Neuronal stem cell (in vitro differentiated cells): ENCODE measurements at regions not wholly inside any gene's neighbourhood (a gene's known extent, or its start where the extent isn't known, plus 50 kb on each side); places are given as distances from the start of the nearest gene placed in this dataset.

ENCODE experiments used
- DNase-seq: peaks from one replicate; pipeline ENCODE4 v3.0.0-alpha.2; 2013; ENCODE audit warnings: low spot score
- H2AFZ ChIP-seq: one replicate; pipeline ENCODE4 v1.6.1; 2013; ENCODE audit warnings: mild to moderate bottlenecking, low read length, inconsistent platforms
- H2AK5ac ChIP-seq: 2 replicates; pipeline ENCODE4 v1.6.1; 2013; ENCODE audit warnings: low read depth, mild to moderate bottlenecking, inconsistent platforms, low read length, moderate library complexity, mixed read lengths
- H2BK120ac ChIP-seq: 2 replicates; pipeline ENCODE4 v1.6.1; 2013; ENCODE audit warnings: low read depth, mild to moderate bottlenecking, inconsistent platforms, low read length, moderate library complexity, mixed read lengths
- H2BK12ac ChIP-seq: one replicate; pipeline ENCODE4 v1.6.1; 2013; ENCODE audit warnings: low read length, inconsistent platforms
- H2BK15ac ChIP-seq: 2 replicates; pipeline ENCODE4 v1.6.1; 2013; ENCODE audit warnings: mild to moderate bottlenecking, low read length, inconsistent platforms, mixed read lengths
- H2BK5ac ChIP-seq: one replicate; pipeline ENCODE4 v1.6.1; 2013; ENCODE audit warnings: inconsistent platforms, mild to moderate bottlenecking, low read length, moderate library complexity
- H3K14ac ChIP-seq: one replicate; pipeline ENCODE4 v1.6.1; 2013; ENCODE audit warnings: low read length, inconsistent platforms
- H3K18ac ChIP-seq: 2 replicates; pipeline ENCODE4 v1.6.1; 2013; ENCODE audit warnings: low read length, inconsistent platforms
- H3K23ac ChIP-seq: 2 replicates; pipeline ENCODE4 v1.6.1; 2013; ENCODE audit warnings: low read depth, mild to moderate bottlenecking, mixed read lengths, low read length, inconsistent platforms; ENCODE audit not compliant: poor library complexity
- H3K27ac ChIP-seq: replicated peaks from 3 replicates; pipeline ENCODE4 v1.5.1; 2013; ENCODE audit warnings: low read length, inconsistent platforms
- H3K27me3 ChIP-seq, 3 experiments: 2 replicates each; pipeline ENCODE4 v1.6.1; 2013; ENCODE audit warnings: low read length in 3 of 3, mild to moderate bottlenecking in 2 of 3, inconsistent platforms in 1 of 3, low read depth in 1 of 3, mixed read lengths in 1 of 3, moderate library complexity in 1 of 3; ENCODE audit not compliant: control insufficient read depth in 3 of 3, insufficient read depth in 3 of 3
- H3K36me3 ChIP-seq, 2 donors: replicated peaks in 1 of 2; 2 replicates each; pipeline ENCODE4 v1.6.1; 2013; ENCODE audit warnings: low read length in 2 of 2; ENCODE audit not compliant: control insufficient read depth in 2 of 2, insufficient read depth in 2 of 2
- H3K4ac ChIP-seq: 2 replicates; pipeline ENCODE4 v1.6.1; 2013; ENCODE audit warnings: inconsistent platforms, mild to moderate bottlenecking, low read length, moderate library complexity
- H3K4me1 ChIP-seq, 2 donors: 1 replicate in 1 of 2; 2 replicates in 1 of 2; pipeline ENCODE4 v1.6.1; 2013; ENCODE audit warnings: low read length in 2 of 2, low read depth in 1 of 2; ENCODE audit not compliant: control insufficient read depth in 2 of 2, insufficient read depth in 1 of 2
- H3K4me2 ChIP-seq: one replicate; pipeline ENCODE4 v1.6.1; 2013; ENCODE audit warnings: mild to moderate bottlenecking, low read length, inconsistent platforms; ENCODE audit not compliant: insufficient read depth, poor library complexity, severe bottlenecking
- H3K4me3 ChIP-seq, 2 donors: 2 replicates each; pipeline ENCODE4 v1.5.1; 2013; ENCODE audit warnings: low read length in 2 of 2, mild to moderate bottlenecking in 2 of 2, inconsistent platforms in 1 of 2, moderate library complexity in 1 of 2
- H3K79me1 ChIP-seq: one replicate; pipeline ENCODE4 v1.6.1; 2013; ENCODE audit warnings: low read depth, mild to moderate bottlenecking, inconsistent platforms, low read length, moderate library complexity
- H3K9ac ChIP-seq: one replicate; pipeline ENCODE4 v1.6.1; 2013; ENCODE audit warnings: mild to moderate bottlenecking, low read depth, low read length, inconsistent platforms; ENCODE audit not compliant: poor library complexity
- H3K9me3 ChIP-seq, 2 donors: replicated peaks in 1 of 2; 2 replicates each; pipeline versions ENCODE3 to v1.6.1; 2013; ENCODE audit warnings: low read length in 2 of 2, mild to moderate bottlenecking in 2 of 2, inconsistent platforms in 1 of 2, low read depth in 1 of 2, mixed read lengths in 1 of 2, moderate library complexity in 1 of 2; ENCODE audit not compliant: control insufficient read depth in 2 of 2, insufficient read depth in 1 of 2
- H4K8ac ChIP-seq: one replicate; pipeline ENCODE4 v1.6.1; 2013; ENCODE audit warnings: low read depth, mild to moderate bottlenecking, inconsistent platforms, low read length, moderate library complexity
- H4K91ac ChIP-seq: one replicate; pipeline ENCODE4 v1.6.1; 2013; ENCODE audit warnings: low read length, low read depth, mild to moderate bottlenecking, inconsistent platforms; ENCODE audit not compliant: poor library complexity
- WGBS, 2 donors: extraction: QIAGEN DNeasy Blood & Tissue Kit; methylation state at CpG; one replicate each; pipeline ENCODE4 v1.1.7; 2013; ENCODE audit warnings: missing lambda C conversion rate in 2 of 2, mixed read lengths in 1 of 2; ENCODE audit not compliant: insufficient read length in 2 of 2, insufficient replicate concordance in 1 of 2; ENCODE audit errors: extremely low coverage in 2 of 2; 5-methylcytosine and 5-hydroxymethylcytosine counted together

DNA sequence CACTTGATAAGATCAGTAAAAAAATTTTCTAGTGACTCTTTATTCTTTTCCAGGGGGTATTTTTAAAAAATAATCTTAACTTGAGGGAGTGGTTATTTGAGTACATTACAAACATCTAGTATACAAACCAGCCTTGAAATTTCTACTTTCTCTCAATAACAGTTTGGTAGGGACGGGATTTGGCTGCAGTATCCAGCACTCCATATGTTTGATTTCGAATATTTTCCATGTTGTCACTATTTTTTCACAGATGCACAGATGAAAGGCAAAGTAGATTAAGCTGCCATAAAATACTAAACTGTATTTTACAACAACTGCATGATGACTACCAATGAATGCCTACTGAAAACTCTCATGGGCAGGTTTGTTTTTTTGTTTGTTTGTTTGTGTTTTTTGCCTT lies 225.0 kb downstream of the COX7B2 start:
- WGBS, 2 donors: no CpG with 5 or more reads among the region's 2 CpGs
- no peaks in the 10 kb centered on the region for H3K79me1 ChIP-seq
- no peaks in the 10 kb centered on the region for H3K4me1 ChIP-seq
- no peak overlapping the region for H3K4ac ChIP-seq
- H3K23ac ChIP-seq: no peak overlapping the region
- no peak overlapping the region for H2AFZ ChIP-seq
- H3K27me3 ChIP-seq: no peaks in the 10 kb centered on the region
- H3K4me3 ChIP-seq: no peak overlapping the region
- H2BK5ac ChIP-seq: no peak overlapping the region
- no peaks in the 10 kb centered on the region for H3K36me3 ChIP-seq
- no peak overlapping the region for H4K91ac ChIP-seq
- no peaks in the 10 kb centered on the region for H3K9me3 ChIP-seq
- no peak overlapping the region for H4K8ac ChIP-seq
- no peak for DNase-seq
- H2AK5ac ChIP-seq: no peak overlapping the region
- H2BK12ac ChIP-seq: no peak overlapping the region
- no peak overlapping the region for H2BK120ac ChIP-seq
- no peak overlapping the region for H3K14ac ChIP-seq
- no peak overlapping the region for H3K18ac ChIP-seq
- no peak overlapping the region for H2BK15ac ChIP-seq
- H3K27ac ChIP-seq: no peak overlapping the region
- H3K9ac ChIP-seq: no peak overlapping the region
- H3K4me2 ChIP-seq: no peak overlapping the region

DNA sequence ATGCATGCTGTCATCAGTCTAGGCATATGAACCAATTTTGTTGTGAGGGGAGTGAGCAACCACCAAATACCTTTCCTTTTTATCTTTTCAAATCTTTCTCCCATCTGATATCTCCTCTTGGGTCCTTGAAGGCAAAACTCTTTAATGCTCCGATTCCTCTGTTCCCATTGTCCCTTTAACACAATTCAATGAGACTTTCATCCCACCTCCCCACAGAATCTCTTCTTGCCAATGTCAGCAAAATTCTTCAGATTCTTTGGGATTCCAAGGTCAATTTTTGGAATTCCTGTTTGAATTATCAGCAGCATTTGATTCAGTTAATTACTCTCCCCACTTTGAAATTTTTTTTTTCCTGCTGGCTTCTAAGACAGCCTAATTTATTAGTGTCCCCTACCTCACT lies 232.7 kb downstream of the COX7B2 start:
- no peaks in the 10 kb centered on the region for H3K9me3 ChIP-seq
- no peak overlapping the region for H3K4me3 ChIP-seq
- H2AFZ ChIP-seq: no peak overlapping the region
- H3K23ac ChIP-seq: no peak overlapping the region
- H3K14ac ChIP-seq: no peak overlapping the region
- peaks cover 0 to 2% of the 10 kb centered on the region in 2 donors for H3K4me1 ChIP-seq
- H3K27me3 ChIP-seq: no peaks in the 10 kb centered on the region
- H3K27ac ChIP-seq: no peak overlapping the region
- H2BK120ac ChIP-seq: no peak overlapping the region
- no peaks in the 10 kb centered on the region for H3K36me3 ChIP-seq
- H2BK5ac ChIP-seq: no peak overlapping the region
- no peak overlapping the region for H3K4me2 ChIP-seq
- H2AK5ac ChIP-seq: no peak overlapping the region
- no peak overlapping the region for H3K9ac ChIP-seq
- no peak overlapping the region for H2BK15ac ChIP-seq
- WGBS, 2 donors: no CpG with 5 or more reads among the region's 1 CpG
- H4K8ac ChIP-seq: no peak overlapping the region
- no peak overlapping the region for H3K18ac ChIP-seq
- no peaks in the 10 kb centered on the region for H3K79me1 ChIP-seq
- no peak overlapping the region for H4K91ac ChIP-seq
- H3K4ac ChIP-seq: no peak overlapping the region
- DNase-seq: no peak
- no peak overlapping the region for H2BK12ac ChIP-seq

DNA sequence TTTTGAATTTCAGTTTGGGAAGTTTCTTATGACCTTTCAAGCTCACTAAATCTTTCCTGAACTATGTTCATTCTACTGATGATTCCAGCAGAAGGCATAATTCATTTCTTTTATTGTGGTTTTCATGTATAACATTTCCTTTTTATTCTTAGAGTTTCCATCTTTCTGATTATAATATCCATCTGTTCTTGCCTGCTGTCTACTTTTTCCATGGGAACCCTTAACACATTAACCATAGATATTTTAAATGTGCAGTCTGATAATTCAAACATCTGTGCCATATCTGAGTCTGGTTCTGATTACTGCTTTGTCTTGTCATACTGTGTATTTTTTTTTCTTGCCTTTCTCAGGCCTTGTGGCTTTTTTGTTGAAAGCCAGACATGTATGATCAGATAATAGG lies 234.7 kb downstream of the COX7B2 start:
- Histone ChIP-seq H3K9ac (no peak overlapping the region), H3K36me3 (no peaks in the 10 kb centered on the region), H4K8ac (no peak overlapping the region), H3K14ac (no peak overlapping the region), H2BK15ac (no peak overlapping the region), H4K91ac (no peak overlapping the region), H3K4me1 (peaks cover 0 to 2% of the 10 kb centered on the region in 2 donors), H3K79me1 (no peaks in the 10 kb centered on the region), H3K27ac (no peak overlapping the region), H2BK12ac (no peak overlapping the region), H2AK5ac (no peak overlapping the region), H3K4me2 (no peak overlapping the region), H2BK5ac (no peak overlapping the region), H3K9me3 (no peaks in the 10 kb centered on the region), H3K4ac (no peak overlapping the region), H2BK120ac (no peak overlapping the region), H3K4me3 (no peak overlapping the region), H3K27me3 (no peaks in the 10 kb centered on the region), H3K23ac (no peak overlapping the region), H3K18ac (no peak overlapping the region), H2AFZ (no peak overlapping the region)
- DNase-seq: no peak

DNA sequence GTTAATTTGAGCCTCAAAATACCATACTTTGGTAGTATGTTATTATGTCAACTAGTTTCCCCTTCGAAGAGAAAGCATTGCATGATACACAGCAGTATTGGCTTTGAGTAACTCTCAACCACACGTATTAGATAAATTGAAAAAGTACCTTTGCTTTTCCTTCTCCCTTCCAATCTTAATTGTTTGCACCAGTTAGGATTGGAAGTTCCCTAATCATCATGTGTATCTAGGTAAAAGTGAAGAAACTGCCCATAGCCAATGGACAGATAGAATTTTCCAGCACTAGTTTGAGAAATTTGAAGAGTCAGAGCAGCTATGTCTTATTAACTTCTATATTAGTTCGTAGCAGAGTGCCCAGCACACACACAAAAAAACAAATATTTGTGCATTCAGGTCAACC lies 241.3 kb downstream of the COX7B2 start:
- Histone ChIP-seq H3K4me3 (no peak overlapping the region), H2BK12ac (no peak overlapping the region), H3K9me3 (no peaks in the 10 kb centered on the region), H3K18ac (no peak overlapping the region), H2AK5ac (no peak overlapping the region), H2BK5ac (no peak overlapping the region), H3K14ac (no peak overlapping the region), H3K36me3 (no peaks in the 10 kb centered on the region), H3K79me1 (no peaks in the 10 kb centered on the region), H3K4ac (no peak overlapping the region), H2BK120ac (no peak overlapping the region), H4K8ac (no peak overlapping the region), H3K9ac (no peak overlapping the region), H4K91ac (no peak overlapping the region), H2BK15ac (no peak overlapping the region), H3K27me3 (no peaks in the 10 kb centered on the region), H3K4me2 (no peak overlapping the region), H3K4me1 (no peaks in the 10 kb centered on the region), H3K23ac (no peak overlapping the region), H3K27ac (no peak overlapping the region), H2AFZ (no peak overlapping the region)
- DNase-seq: no peak
- no CpG with 5 or more reads among the region's 3 CpGs for WGBS, 2 donors
